PC-3 (cell line): ENCODE measurements at regions not wholly inside any gene's neighbourhood (a gene's known extent, or its start where the extent isn't known, plus 50 kb on each side); places are given as distances from the start of the nearest gene placed in this dataset.

Experiments used
- EZH2phosphoT487 ChIP-seq: fragments of 300-600 bp; sonication (generic); IDR thresholded peaks from 2 replicates; pipeline ENCODE4 v1.6.1; 2018; ENCODE audit warnings: mild to moderate bottlenecking, antibody characterized with exemption, low read length, borderline replicate concordance
- TF ChIP-seq, protein P1 (sequence below): fragments of 300-600 bp; sonication (generic); conservative IDR thresholded peaks from 2 replicates; pipeline ENCODE4 v1.5.1; 2017; ENCODE audit warnings: antibody characterized with exemption, low read depth, mild to moderate bottlenecking, low read length

DNA sequence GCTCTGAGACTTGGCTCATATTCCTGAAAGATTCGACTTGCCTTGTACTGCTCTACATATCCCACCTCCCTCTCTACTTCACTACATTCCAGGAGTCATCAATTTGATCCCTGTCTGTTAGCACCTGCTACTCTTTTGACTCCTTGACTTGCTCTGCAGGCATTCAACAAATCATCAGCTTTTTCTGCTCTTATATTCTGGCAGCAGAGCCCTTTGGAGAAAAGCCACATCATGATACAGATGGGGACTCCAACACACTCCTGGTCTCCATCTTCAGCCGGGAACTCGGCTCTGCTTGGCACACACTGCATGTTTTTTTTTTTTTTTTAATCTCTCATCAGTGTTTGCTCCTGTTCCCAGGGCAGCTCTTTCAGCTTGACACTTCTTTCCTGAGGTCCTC is 293.2 kb upstream of the LCORL start:
- TF ChIP-seq, protein P1, sequence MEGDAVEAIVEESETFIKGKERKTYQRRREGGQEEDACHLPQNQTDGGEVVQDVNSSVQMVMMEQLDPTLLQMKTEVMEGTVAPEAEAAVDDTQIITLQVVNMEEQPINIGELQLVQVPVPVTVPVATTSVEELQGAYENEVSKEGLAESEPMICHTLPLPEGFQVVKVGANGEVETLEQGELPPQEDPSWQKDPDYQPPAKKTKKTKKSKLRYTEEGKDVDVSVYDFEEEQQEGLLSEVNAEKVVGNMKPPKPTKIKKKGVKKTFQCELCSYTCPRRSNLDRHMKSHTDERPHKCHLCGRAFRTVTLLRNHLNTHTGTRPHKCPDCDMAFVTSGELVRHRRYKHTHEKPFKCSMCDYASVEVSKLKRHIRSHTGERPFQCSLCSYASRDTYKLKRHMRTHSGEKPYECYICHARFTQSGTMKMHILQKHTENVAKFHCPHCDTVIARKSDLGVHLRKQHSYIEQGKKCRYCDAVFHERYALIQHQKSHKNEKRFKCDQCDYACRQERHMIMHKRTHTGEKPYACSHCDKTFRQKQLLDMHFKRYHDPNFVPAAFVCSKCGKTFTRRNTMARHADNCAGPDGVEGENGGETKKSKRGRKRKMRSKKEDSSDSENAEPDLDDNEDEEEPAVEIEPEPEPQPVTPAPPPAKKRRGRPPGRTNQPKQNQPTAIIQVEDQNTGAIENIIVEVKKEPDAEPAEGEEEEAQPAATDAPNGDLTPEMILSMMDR, result no peak
- TF ChIP-seq EZH2phosphoT487, result no peak
